ENCODE measurements at regions not wholly inside any gene's neighbourhood (a gene's known extent, or its start where the extent isn't known, plus 50 kb on each side); places are given as distances from the start of the nearest gene placed in this dataset.

GRCh38 chr15:70293138-70293537 lies 195.4 kb upstream of the TLE3 start:
- DNase-seq (ENCODE audit: low read depth, low spot score), result no peak
- TF ChIP-seq CTCF (IDR thresholded peaks at IDR 0.05; ENCODE audit: low read depth, low read length), result no peak
- in situ Hi-C loops (cut with HindIII; ENCODE audit: low sequenced_read_pairs), result no loop called here

GRCh38 chr15:70292076-70292760 lies 194.5 kb upstream of the TLE3 start:
- no peak for DNase-seq (ENCODE audit: low read depth, low spot score)
- TF ChIP-seq CTCF (IDR thresholded peaks at IDR 0.05; ENCODE audit: low read depth, low read length), result no peak
- H3K4me3 ChIP-seq (ENCODE audit: low read depth, low read length), result no peak overlapping the region
- in situ Hi-C loops (cut with HindIII; ENCODE audit: low sequenced_read_pairs), result no loop called here

More at GRCh38 chr15:70293138-70293537, 195.4 kb upstream of the TLE3 start:
- H3K4me3 ChIP-seq (ENCODE audit: low read depth, low read length), result no peak overlapping the region

- no peak for TF ChIP-seq CTCF (IDR thresholded peaks at IDR 0.05; ENCODE audit: low read depth, low read length)
- in situ Hi-C loops (cut with HindIII; ENCODE audit: low sequenced_read_pairs), result no loop called here
- no peak overlapping the region for H3K4me3 ChIP-seq (ENCODE audit: low read depth, low read length)
- no peak for DNase-seq (ENCODE audit: low read depth, low spot score)
Measured at GRCh38 chr15:70291305-70292075, 193.8 kb upstream of the TLE3 start.

- in situ Hi-C loops (cut with HindIII; ENCODE audit: low sequenced_read_pairs), result no loop called here
- no peak for TF ChIP-seq CTCF (IDR thresholded peaks at IDR 0.05; ENCODE audit: low read depth, low read length)
- H3K4me3 ChIP-seq (ENCODE audit: low read depth, low read length), result no peak overlapping the region
- DNase-seq (ENCODE audit: low read depth, low spot score), result no peak
Measured at GRCh38 chr15:70290708-70291107, 193.0 kb upstream of the TLE3 start.

- no peak for TF ChIP-seq CTCF (IDR thresholded peaks at IDR 0.05; ENCODE audit: low read depth, low read length)
- in situ Hi-C loops (cut with HindIII; ENCODE audit: low sequenced_read_pairs), result no loop called here
- no peak overlapping the region for H3K4me3 ChIP-seq (ENCODE audit: low read depth, low read length)
- DNase-seq (ENCODE audit: low read depth, low spot score), result no peak
Measured at GRCh38 chr15:70289191-70289955, 191.7 kb upstream of the TLE3 start.

GRCh38 chr15:70286113-70286806 lies 188.5 kb upstream of the TLE3 start:
- H3K4me3 ChIP-seq (ENCODE audit: low read depth, low read length), result no peak overlapping the region
- no peak for DNase-seq (ENCODE audit: low read depth, low spot score)
- TF ChIP-seq CTCF (IDR thresholded peaks at IDR 0.05; ENCODE audit: low read depth, low read length), result no peak
- in situ Hi-C loops (cut with HindIII; ENCODE audit: low sequenced_read_pairs), result no loop called here
